HEK293 (cell line): ENCODE measurements at regions not wholly inside any gene's neighbourhood (a gene's known extent, or its start where the extent isn't known, plus 50 kb on each side); places are given as distances from the start of the nearest gene placed in this dataset.

Source experiments
- CTCF ChIA-PET: fragments of 350-600 bp; formaldehyde crosslinking; extraction: SDS; loops from one replicate; lab custom pipeline; 2021; ENCODE audit warnings: antibody characterized with exemption; lab: Yijun Ruan, JAX
- POLR2A ChIA-PET: fragments of 300-600 bp; formaldehyde crosslinking; extraction: SDS; loops from one replicate; lab custom pipeline; 2020; ENCODE audit warnings: antibody characterized with exemption, inconsistent platforms; lab: Yijun Ruan, JAX
- H3K27ac ChIP-seq: fragments of 200-500 bp; sonication (Bioruptor generic); 2 replicates; pipeline ENCODE4 v1.5.1; 2014; ENCODE audit warnings: low read depth, low read length, control low read depth, inconsistent platforms; ENCODE audit errors: extremely low read depth
- H3K36me3 ChIP-seq, 2 experiments: fragments of 200-500 bp in 1 of 2; sonication (Bioruptor generic) in 1 of 2; 1 replicate in 1 of 2; 2 replicates in 1 of 2; pipeline ENCODE4 v1.5.1; 2014 to 2017; ENCODE audit warnings: inconsistent platforms in 2 of 2, low read length in 2 of 2; ENCODE audit not compliant: control insufficient read depth in 2 of 2, insufficient read depth in 1 of 2
- H3K4me1 ChIP-seq: fragments of 200-500 bp; sonication (Bioruptor generic); 2 replicates; pipeline ENCODE4 v1.5.1; 2014; ENCODE audit warnings: mild to moderate bottlenecking, low read length, inconsistent platforms; ENCODE audit not compliant: control insufficient read depth, insufficient read depth
- H3K4me3 ChIP-seq: 2 replicates; pipeline ENCODE4 v1.5.1; 2011; ENCODE audit warnings: low read depth, mild to moderate bottlenecking, control low read depth, low read length, moderate library complexity
- H3K9me3 ChIP-seq: fragments of 200-500 bp; sonication (Bioruptor generic); 2 replicates; pipeline ENCODE4 v1.5.1; 2014; ENCODE audit warnings: low read depth, low read length, inconsistent platforms; ENCODE audit not compliant: control insufficient read depth, insufficient read depth
- BCL11A ChIP-seq: fragments of 450-650 bp; formaldehyde crosslinking; IDR thresholded peaks from 2 replicates; pipeline ENCODE4 v1.5.1; 2016; ENCODE audit warnings: low read depth, missing biosample characterization, missing genetic modification characterization
- CTCF ChIP-seq: fragments of 450-650 bp; formaldehyde crosslinking; IDR thresholded peaks from 2 replicates; pipeline ENCODE4 v1.5.1; 2016; ENCODE audit warnings: missing biosample characterization, missing genetic modification characterization
- HOXA7 ChIP-seq: sonication (generic); formaldehyde crosslinking; IDR thresholded peaks from 2 replicates; pipeline ENCODE4 v1.8.1; 2022; ENCODE audit warnings: missing genetic modification reagents, borderline replicate concordance
- IKZF3 ChIP-seq: fragments of 450-650 bp; IDR thresholded peaks from 2 replicates; pipeline ENCODE4 v1.5.0; 2018; ENCODE audit warnings: missing biosample characterization, mild to moderate bottlenecking, missing genetic modification characterization, moderate library complexity
- KLF16 ChIP-seq: fragments of 450-650 bp; formaldehyde crosslinking; IDR thresholded peaks from 2 replicates; pipeline ENCODE4 v1.5.1; 2017; ENCODE audit warnings: missing biosample characterization, missing genetic modification characterization
- KLF9 ChIP-seq: fragments of 450-650 bp; formaldehyde crosslinking; IDR thresholded peaks from 2 replicates; pipeline ENCODE4 v1.5.1; 2016; ENCODE audit warnings: missing biosample characterization, missing genetic modification characterization, low read depth
- PRDM6 ChIP-seq: fragments of 450-650 bp; formaldehyde crosslinking; IDR thresholded peaks from 2 replicates; pipeline ENCODE4 v1.5.1; 2017; ENCODE audit warnings: missing biosample characterization, missing genetic modification characterization
- RBAK ChIP-seq: fragments of 450-650 bp; formaldehyde crosslinking; IDR thresholded peaks from 2 replicates; pipeline ENCODE4 v1.5.1; 2016; ENCODE audit warnings: missing biosample characterization, missing genetic modification characterization
- SCRT2 ChIP-seq: fragments of 450-650 bp; formaldehyde crosslinking; IDR thresholded peaks from 2 replicates; pipeline ENCODE4 v1.5.1; 2016; ENCODE audit warnings: missing biosample characterization, missing genetic modification characterization
- ZBTB10 ChIP-seq: fragments of 450-650 bp; formaldehyde crosslinking; IDR thresholded peaks from 2 replicates; pipeline ENCODE4 v1.5.1; 2016; ENCODE audit warnings: missing biosample characterization, missing genetic modification characterization
- ZBTB11 ChIP-seq: fragments of 450-650 bp; formaldehyde crosslinking; conservative IDR thresholded peaks from 2 replicates; pipeline ENCODE4 v1.5.1; 2016; ENCODE audit warnings: low read depth, missing biosample characterization, missing genetic modification characterization
- ZEB2 ChIP-seq: fragments of 450-650 bp; formaldehyde crosslinking; IDR thresholded peaks from 2 replicates; pipeline ENCODE4 v1.5.1; 2016; ENCODE audit warnings: missing biosample characterization, missing genetic modification characterization
- ZNF169 ChIP-seq: fragments of 450-650 bp; formaldehyde crosslinking; IDR thresholded peaks from 2 replicates; pipeline ENCODE4 v1.5.1; 2016; ENCODE audit warnings: missing biosample characterization, missing genetic modification characterization
- ZNF26 ChIP-seq: fragments of 450-650 bp; formaldehyde crosslinking; IDR thresholded peaks from 2 replicates; pipeline ENCODE4 v1.5.1; 2016; ENCODE audit warnings: missing biosample characterization, missing genetic modification characterization
- ZNF416 ChIP-seq: fragments of 450-650 bp; formaldehyde crosslinking; IDR thresholded peaks from 2 replicates; pipeline ENCODE4 v1.5.1; 2016; ENCODE audit warnings: missing biosample characterization, missing genetic modification characterization
- ZNF426 ChIP-seq: fragments of 450-650 bp; formaldehyde crosslinking; IDR thresholded peaks from 2 replicates; pipeline ENCODE4 v1.5.1; 2017; ENCODE audit warnings: missing biosample characterization, missing genetic modification characterization, mild to moderate bottlenecking, inconsistent platforms, moderate library complexity
- ZNF548 ChIP-seq: fragments of 450-650 bp; formaldehyde crosslinking; IDR thresholded peaks from 2 replicates; pipeline ENCODE4 v1.5.1; 2016; ENCODE audit warnings: missing biosample characterization, missing genetic modification characterization
- ZNF549 ChIP-seq: fragments of 450-650 bp; IDR thresholded peaks from 2 replicates; pipeline ENCODE4 v1.5.1; 2018; ENCODE audit warnings: missing biosample characterization, missing genetic modification characterization, mild to moderate bottlenecking, inconsistent platforms, moderate library complexity
- ZNF560 ChIP-seq: fragments of 450-650 bp; formaldehyde crosslinking; IDR thresholded peaks from 2 replicates; pipeline ENCODE4 v1.5.1; 2017; ENCODE audit warnings: missing biosample characterization, missing genetic modification characterization, borderline replicate concordance
- ZNF610 ChIP-seq: fragments of 450-650 bp; formaldehyde crosslinking; IDR thresholded peaks from 2 replicates; pipeline ENCODE4 v1.5.1; 2016; ENCODE audit warnings: missing biosample characterization, missing genetic modification characterization, borderline replicate concordance
- ZNF664 ChIP-seq: fragments of 450-650 bp; formaldehyde crosslinking; IDR thresholded peaks from 2 replicates; pipeline ENCODE4 v1.5.1; 2016; ENCODE audit warnings: missing biosample characterization, missing genetic modification characterization
- ZNF677 ChIP-seq: fragments of 450-650 bp; IDR thresholded peaks from 2 replicates; pipeline ENCODE4 v1.5.0; 2018; ENCODE audit warnings: missing biosample characterization, mild to moderate bottlenecking, missing genetic modification characterization, moderate library complexity
- ZNF76 ChIP-seq: fragments of 450-650 bp; formaldehyde crosslinking; IDR thresholded peaks from 2 replicates; pipeline ENCODE4; 2016; ENCODE audit warnings: low read depth, missing biosample characterization, missing genetic modification characterization, borderline replicate concordance

- POLR2A ChIA-PET, result no interaction called here
- H3K36me3 ChIP-seq, result no peaks in the 10 kb centered on the region
- H3K4me3 ChIP-seq, result no peak overlapping the region
- no peaks in the 10 kb centered on the region for H3K9me3 ChIP-seq
- CTCF ChIA-PET, result no interaction called here
- H3K27ac ChIP-seq, result no peak overlapping the region
- no peaks in the 10 kb centered on the region for H3K4me1 ChIP-seq
- TF ChIP-seq IKZF3 (tag by site-specific recombination), result no peak
- TF ChIP-seq HOXA7 (CRISPR knock-in tag), result no peak
- no peak for TF ChIP-seq ZNF664
- TF ChIP-seq KLF16 (tag by site-specific recombination), result no peak
- no peak for TF ChIP-seq ZNF76
- no peak for TF ChIP-seq ZBTB10 (tag by site-specific recombination)
- no peak for TF ChIP-seq PRDM6
- no peak for TF ChIP-seq SCRT2 (tag by site-specific recombination)
- TF ChIP-seq ZNF610 (tag by site-specific recombination), result no peak
- TF ChIP-seq, all 188 proteins: peak for 0
Measured at GRCh38 chr15:35161694-35162093, 76.6 kb upstream of the NANOGP8 start.

GRCh38 chr15:35159170-35159569 is 74.1 kb upstream of the NANOGP8 start:
- Histone ChIP-seq H3K4me1 (no peaks in the 10 kb centered on the region), H3K27ac (no peak overlapping the region), H3K9me3 (no peaks in the 10 kb centered on the region), H3K36me3 (no peaks in the 10 kb centered on the region), H3K4me3 (no peak overlapping the region)
- TF ChIP-seq ZNF26 (no peak), ZNF169 (tag by site-specific recombination) (no peak), BCL11A (no peak), ZNF426 (no peak), CTCF (tag by site-specific recombination) (no peak)
- ChIA-PET CTCF (interaction anchor here (0.6 kb wide), 1 partner anchor 19 kb away, joined by 4 read pairs; no protein-coding TSS in a partner anchor), POLR2A (no interaction called here)

GRCh38 chr15:35151782-35152181 is 66.7 kb upstream of the NANOGP8 start:
- ChIA-PET CTCF (interaction anchor here (0.6 kb wide), 1 partner anchor 230 kb away, joined by 4 read pairs; no protein-coding TSS in a partner anchor), POLR2A (no interaction called here)
- no peaks in the 10 kb centered on the region for H3K4me1 ChIP-seq
- no peak overlapping the region for H3K27ac ChIP-seq
- no peaks in the 10 kb centered on the region for H3K36me3 ChIP-seq
- H3K9me3 ChIP-seq, result no peaks in the 10 kb centered on the region
- no peak overlapping the region for H3K4me3 ChIP-seq
- TF ChIP-seq ZNF548 (no peak), ZEB2 (tag by site-specific recombination) (no peak), ZNF560 (tag by site-specific recombination) (no peak), KLF9 (tag by site-specific recombination) (no peak), RBAK (tag by site-specific recombination) (no peak), ZNF416 (tag by site-specific recombination) (no peak), ZBTB11 (tag by site-specific recombination) (no peak), ZNF677 (no peak), ZNF549 (tag by site-specific recombination) (no peak)
